A549 (cell line): ENCODE measurements at regions not wholly inside any gene's neighbourhood (a gene's known extent, or its start where the extent isn't known, plus 50 kb on each side); places are given as distances from the start of the nearest gene placed in this dataset.

Experiments used
- CBX2 ChIP-seq: fragments of 200-600 bp; sonication (generic); IDR thresholded peaks from 2 replicates; pipeline ENCODE4 v1.6.1; 2016; ENCODE audit warnings: low read depth, mild to moderate bottlenecking, borderline replicate concordance
- EP300 ChIP-seq, 2 experiments: fragments of >200 bp; sonication (Bioruptor Twin); formaldehyde crosslinking; IDR thresholded peaks; 2 replicates in 1 of 2; 3 replicates in 1 of 2; pipeline ENCODE4 v1.6.1; 2016 to 2017
- GATA3 ChIP-seq: IDR thresholded peaks from 2 replicates; pipeline ENCODE4 v1.6.1; 2012; ENCODE audit warnings: borderline replicate concordance
- HDAC2 ChIP-seq: fragments of 200-600 bp; sonication (generic); IDR thresholded peaks from 2 replicates; pipeline ENCODE4 v1.6.1; 2016
- HEYL ChIP-seq: fragments of 250-450 bp; sonication (Bioruptor Pico); IDR thresholded peaks from 2 replicates; pipeline ENCODE4 v1.8.0; 2021; ENCODE audit warnings: mild to moderate bottlenecking, moderate library complexity
- JUN ChIP-seq, 2 experiments: fragments of >200 bp; sonication (Bioruptor Twin); formaldehyde crosslinking; IDR thresholded peaks; 2 replicates in 1 of 2; 3 replicates in 1 of 2; pipeline ENCODE4 v1.6.1; 2016 to 2017
- KDM1A ChIP-seq: fragments of 200-600 bp; sonication (generic); IDR thresholded peaks from 2 replicates; pipeline ENCODE4 v1.6.1; 2016; ENCODE audit warnings: low read depth, mild to moderate bottlenecking
- NFE2L2 ChIP-seq: fragments of 150-350 bp; conservative IDR thresholded peaks from 2 replicates; pipeline ENCODE4 v1.6.1; 2014; ENCODE audit warnings: low read length
- PBX3 ChIP-seq: IDR thresholded peaks from 2 replicates; pipeline ENCODE4 v1.6.1; 2012
- POLR2A ChIP-seq: IDR thresholded peaks from 2 replicates; pipeline ENCODE4 v1.6.1; 2012; ENCODE audit warnings: mild to moderate bottlenecking, low read length
- RFX5 ChIP-seq: fragments of 450-650 bp; IDR thresholded peaks from 2 replicates; pipeline ENCODE4 v1.7.1; 2014; ENCODE audit warnings: antibody characterized with exemption, mild to moderate bottlenecking, moderate library complexity
- SREBF2 ChIP-seq: fragments of 450-650 bp; IDR thresholded peaks from 2 replicates; pipeline ENCODE4 v1.6.1; 2014; ENCODE audit warnings: mild to moderate bottlenecking, moderate library complexity
- TF ChIP-seq, protein P1 (sequence below): fragments of >200 bp; sonication (Bioruptor Twin); formaldehyde crosslinking; IDR thresholded peaks from 3 replicates; pipeline ENCODE4 v1.5.1; 2016
- TF ChIP-seq, protein P2 (sequence below): fragments of 200-600 bp; sonication (generic); IDR thresholded peaks from 2 replicates; pipeline ENCODE4 v1.6.1; 2016; ENCODE audit warnings: antibody characterized with exemption, mild to moderate bottlenecking, moderate library complexity

DNA sequence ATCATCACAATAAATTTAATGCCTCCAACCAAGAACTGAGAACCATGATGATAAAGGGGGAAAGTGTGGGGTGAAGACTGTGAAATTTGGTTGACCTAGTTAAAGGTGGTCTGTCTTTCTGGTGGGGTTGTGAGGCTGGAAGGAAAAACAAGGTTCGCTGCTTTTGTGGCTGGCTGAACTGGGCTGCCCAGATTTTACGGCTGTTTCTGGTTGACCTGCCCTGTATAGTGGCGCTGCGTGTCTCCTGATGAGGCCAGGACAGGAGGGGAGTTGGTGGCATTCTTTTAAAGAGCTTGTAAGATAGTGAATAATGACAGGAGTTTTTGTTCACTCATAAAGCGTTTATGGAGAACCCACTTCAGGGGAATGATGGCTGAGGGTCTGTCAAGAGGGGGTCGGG lies 101.8 kb downstream of the CYP26A1 start:
- TF ChIP-seq HEYL (CRISPR knock-in tag) (no peak), RFX5 (no peak), SREBF2 (no peak), GATA3 (no peak), JUN (IDR thresholded peaks at IDR 0.05) (no peak), CBX2 (no peak), POLR2A (no peak), HDAC2 (no peak), NFE2L2 (no peak), KDM1A (no peak), PBX3 (no peak), EP300 (IDR thresholded peaks at IDR 0.05) (no peak)
- TF ChIP-seq, protein P1, sequence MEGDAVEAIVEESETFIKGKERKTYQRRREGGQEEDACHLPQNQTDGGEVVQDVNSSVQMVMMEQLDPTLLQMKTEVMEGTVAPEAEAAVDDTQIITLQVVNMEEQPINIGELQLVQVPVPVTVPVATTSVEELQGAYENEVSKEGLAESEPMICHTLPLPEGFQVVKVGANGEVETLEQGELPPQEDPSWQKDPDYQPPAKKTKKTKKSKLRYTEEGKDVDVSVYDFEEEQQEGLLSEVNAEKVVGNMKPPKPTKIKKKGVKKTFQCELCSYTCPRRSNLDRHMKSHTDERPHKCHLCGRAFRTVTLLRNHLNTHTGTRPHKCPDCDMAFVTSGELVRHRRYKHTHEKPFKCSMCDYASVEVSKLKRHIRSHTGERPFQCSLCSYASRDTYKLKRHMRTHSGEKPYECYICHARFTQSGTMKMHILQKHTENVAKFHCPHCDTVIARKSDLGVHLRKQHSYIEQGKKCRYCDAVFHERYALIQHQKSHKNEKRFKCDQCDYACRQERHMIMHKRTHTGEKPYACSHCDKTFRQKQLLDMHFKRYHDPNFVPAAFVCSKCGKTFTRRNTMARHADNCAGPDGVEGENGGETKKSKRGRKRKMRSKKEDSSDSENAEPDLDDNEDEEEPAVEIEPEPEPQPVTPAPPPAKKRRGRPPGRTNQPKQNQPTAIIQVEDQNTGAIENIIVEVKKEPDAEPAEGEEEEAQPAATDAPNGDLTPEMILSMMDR, result no peak
- TF ChIP-seq, protein P2, sequence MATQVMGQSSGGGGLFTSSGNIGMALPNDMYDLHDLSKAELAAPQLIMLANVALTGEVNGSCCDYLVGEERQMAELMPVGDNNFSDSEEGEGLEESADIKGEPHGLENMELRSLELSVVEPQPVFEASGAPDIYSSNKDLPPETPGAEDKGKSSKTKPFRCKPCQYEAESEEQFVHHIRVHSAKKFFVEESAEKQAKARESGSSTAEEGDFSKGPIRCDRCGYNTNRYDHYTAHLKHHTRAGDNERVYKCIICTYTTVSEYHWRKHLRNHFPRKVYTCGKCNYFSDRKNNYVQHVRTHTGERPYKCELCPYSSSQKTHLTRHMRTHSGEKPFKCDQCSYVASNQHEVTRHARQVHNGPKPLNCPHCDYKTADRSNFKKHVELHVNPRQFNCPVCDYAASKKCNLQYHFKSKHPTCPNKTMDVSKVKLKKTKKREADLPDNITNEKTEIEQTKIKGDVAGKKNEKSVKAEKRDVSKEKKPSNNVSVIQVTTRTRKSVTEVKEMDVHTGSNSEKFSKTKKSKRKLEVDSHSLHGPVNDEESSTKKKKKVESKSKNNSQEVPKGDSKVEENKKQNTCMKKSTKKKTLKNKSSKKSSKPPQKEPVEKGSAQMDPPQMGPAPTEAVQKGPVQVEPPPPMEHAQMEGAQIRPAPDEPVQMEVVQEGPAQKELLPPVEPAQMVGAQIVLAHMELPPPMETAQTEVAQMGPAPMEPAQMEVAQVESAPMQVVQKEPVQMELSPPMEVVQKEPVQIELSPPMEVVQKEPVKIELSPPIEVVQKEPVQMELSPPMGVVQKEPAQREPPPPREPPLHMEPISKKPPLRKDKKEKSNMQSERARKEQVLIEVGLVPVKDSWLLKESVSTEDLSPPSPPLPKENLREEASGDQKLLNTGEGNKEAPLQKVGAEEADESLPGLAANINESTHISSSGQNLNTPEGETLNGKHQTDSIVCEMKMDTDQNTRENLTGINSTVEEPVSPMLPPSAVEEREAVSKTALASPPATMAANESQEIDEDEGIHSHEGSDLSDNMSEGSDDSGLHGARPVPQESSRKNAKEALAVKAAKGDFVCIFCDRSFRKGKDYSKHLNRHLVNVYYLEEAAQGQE, result no peak
